PFSK-1 (cell line): ENCODE measurements at regions not wholly inside any gene's neighbourhood (a gene's known extent, or its start where the extent isn't known, plus 50 kb on each side); places are given as distances from the start of the nearest gene placed in this dataset.

Source experiments
- FOXP2 ChIP-seq: optimal IDR thresholded peaks from 2 replicates; pipeline ENCODE3; 2011; ENCODE audit warnings: borderline replicate concordance, control low read depth, inconsistent platforms; ENCODE audit not compliant: insufficient read depth; ENCODE audit errors: extremely low read length, extremely low read depth
- POLR2AphosphoS5 ChIP-seq: IDR thresholded peaks from 2 replicates; pipeline ENCODE4 v1.6.1; 2012; ENCODE audit warnings: low read depth, mild to moderate bottlenecking, control low read depth, low read length, moderate library complexity
- REST ChIP-seq, 2 experiments: IDR thresholded peaks; 2 replicates each; pipeline versions ENCODE4 v1.6.1 to v1.8.0; 2011 to 2012; ENCODE audit warnings: low read depth in 2 of 2, low read length in 2 of 2, control low read depth in 1 of 2, inconsistent platforms in 1 of 2, mild to moderate bottlenecking in 1 of 2, moderate library complexity in 1 of 2; ENCODE audit not compliant: insufficient read depth in 1 of 2
- SIN3A ChIP-seq: IDR thresholded peaks from 2 replicates; pipeline ENCODE4 v1.6.1; 2012; ENCODE audit warnings: mild to moderate bottlenecking, low read length, moderate library complexity, borderline replicate concordance; ENCODE audit not compliant: insufficient read depth
- TAF1 ChIP-seq: IDR thresholded peaks from 2 replicates; pipeline ENCODE4 v1.6.1; 2012; ENCODE audit warnings: low read length, control low read depth, borderline replicate concordance; ENCODE audit not compliant: insufficient read depth

- no peak for TF ChIP-seq POLR2AphosphoS5
- no peak for TF ChIP-seq FOXP2
- no peak for TF ChIP-seq TAF1
- no peak for TF ChIP-seq REST (IDR thresholded peaks at IDR 0.05; ENCODE audit: insufficient read depth in 1 of 2, low read depth in 2 of 2, low read length in 2 of 2)
- no peak for TF ChIP-seq SIN3A
Observed at GRCh38 chr7:25739143-25739542, 412.9 kb upstream of the NFE2L3 start.

- TF ChIP-seq REST (IDR thresholded peaks at IDR 0.05; ENCODE audit: insufficient read depth in 1 of 2, low read depth in 2 of 2, low read length in 2 of 2) (no peak), FOXP2 (no peak), SIN3A (no peak), POLR2AphosphoS5 (no peak), TAF1 (no peak)
Observed at GRCh38 chr7:25742316-25742715, 409.7 kb upstream of the NFE2L3 start.

GRCh38 chr7:25750744-25751508 is 401.1 kb upstream of the NFE2L3 start:
- TF ChIP-seq REST (IDR thresholded peaks at IDR 0.05; ENCODE audit: insufficient read depth in 1 of 2, low read depth in 2 of 2, low read length in 2 of 2): no peak
- TF ChIP-seq POLR2AphosphoS5: no peak
- TF ChIP-seq SIN3A: no peak

GRCh38 chr7:25752154-25752553 is 399.8 kb upstream of the NFE2L3 start:
- TF ChIP-seq REST (IDR thresholded peaks at IDR 0.05; ENCODE audit: insufficient read depth in 1 of 2, low read depth in 2 of 2, low read length in 2 of 2) (no peak), SIN3A (no peak), TAF1 (no peak), POLR2AphosphoS5 (no peak), FOXP2 (no peak)
